GM23338 (cell line): ENCODE measurements at regions not wholly inside any gene's neighbourhood (a gene's known extent, or its start where the extent isn't known, plus 50 kb on each side); places are given as distances from the start of the nearest gene placed in this dataset.

Experiments
- ATAC-seq: fragments of 200-7000 bp; cut with Tn5 transposase; 3 replicates; pipeline ENCODE4 v1.9.1; 2020
- DNase-seq: peaks from one replicate; pipeline ENCODE4 v3.0.0-alpha.2; 2015; ENCODE audit warnings: low spot score
- H2AFZ ChIP-seq: fragments of 200-600 bp; sonication (generic); 2 replicates; pipeline ENCODE4 v1.8.0; 2016; ENCODE audit warnings: antibody characterized with exemption, mild to moderate bottlenecking, moderate library complexity
- H3F3A ChIP-seq: fragments of 200-600 bp; sonication (generic); replicated peaks from 2 replicates; pipeline ENCODE4 v1.8.0; 2017; ENCODE audit warnings: antibody characterized with exemption, mixed run types, low read depth
- H3K27ac ChIP-seq: fragments of 200-600 bp; sonication (generic); 2 replicates; pipeline ENCODE4 v1.6.1; 2016; ENCODE audit warnings: low read depth
- H3K27me3 ChIP-seq: fragments of 200-600 bp; sonication (generic); 2 replicates; pipeline ENCODE4 v1.8.0; 2016; ENCODE audit warnings: mild to moderate bottlenecking, mixed run types, moderate library complexity; ENCODE audit not compliant: insufficient read depth
- H3K36me3 ChIP-seq: fragments of 200-600 bp; sonication (generic); 2 replicates; pipeline ENCODE4 v1.8.0; 2016; ENCODE audit warnings: mild to moderate bottlenecking; ENCODE audit not compliant: insufficient read depth
- H3K4me1 ChIP-seq: fragments of 200-600 bp; sonication (generic); 2 replicates; pipeline ENCODE4 v1.8.0; 2016; ENCODE audit warnings: mild to moderate bottlenecking, moderate library complexity; ENCODE audit not compliant: insufficient read depth
- H3K4me2 ChIP-seq: fragments of 200-600 bp; sonication (generic); 2 replicates; pipeline ENCODE4 v1.7.1; 2017; ENCODE audit warnings: mixed run types
- H3K4me3 ChIP-seq: fragments of 200-600 bp; sonication (generic); 2 replicates; pipeline ENCODE4 v1.6.1; 2016; ENCODE audit warnings: mixed run types
- H3K79me2 ChIP-seq: fragments of 200-600 bp; sonication (generic); replicated peaks from 2 replicates; pipeline ENCODE4 v1.8.0; 2017; ENCODE audit warnings: mild to moderate bottlenecking; ENCODE audit not compliant: insufficient read depth
- H3K9me2 ChIP-seq: fragments of 200-600 bp; sonication (generic); 2 replicates; pipeline ENCODE4 v1.8.0; 2017; ENCODE audit not compliant: insufficient read depth
- H4K20me1 ChIP-seq: fragments of 200-600 bp; sonication (generic); replicated peaks from 2 replicates; pipeline ENCODE4 v1.8.0; 2017; ENCODE audit warnings: mild to moderate bottlenecking; ENCODE audit not compliant: insufficient read depth
- H3K27ac Mint-ChIP-seq: 2 replicates; pipeline ENCODE4 v1.8.0; 2020; ENCODE audit warnings: inconsistent platforms, mild to moderate bottlenecking, moderate library complexity, mixed read lengths
- H3K27me3 Mint-ChIP-seq: 3 replicates; pipeline ENCODE4 v1.8.0; 2022; ENCODE audit warnings: low read depth, mild to moderate bottlenecking, moderate library complexity, mixed read lengths, inconsistent platforms; ENCODE audit not compliant: insufficient read depth, poor library complexity
- H3K36me3 Mint-ChIP-seq: 3 replicates; pipeline ENCODE4 v1.8.0; 2021; ENCODE audit warnings: low read depth, mild to moderate bottlenecking, inconsistent platforms, moderate library complexity, mixed read lengths
- H3K4me1 Mint-ChIP-seq: 3 replicates; pipeline ENCODE4 v1.8.0; 2020; ENCODE audit warnings: mild to moderate bottlenecking, inconsistent platforms, mixed read lengths
- H3K4me3 Mint-ChIP-seq: 3 replicates; pipeline ENCODE4 v1.8.0; 2021; ENCODE audit warnings: moderate library complexity, mild to moderate bottlenecking, inconsistent platforms, mixed read lengths
- H3K9me3 Mint-ChIP-seq: 3 replicates; pipeline ENCODE4 v1.8.0; 2020; ENCODE audit warnings: moderate library complexity, mild to moderate bottlenecking, inconsistent platforms, mixed read lengths
- CREB1 ChIP-seq: fragments of 250-450 bp; sonication (Bioruptor Pico); IDR thresholded peaks from 2 replicates; pipeline ENCODE4 v1.5.0; 2020; ENCODE audit warnings: low read depth, mild to moderate bottlenecking, moderate library complexity
- CTCF ChIP-seq, 2 experiments: fragments of 200-600 bp in 1 of 2; sonication (generic) in 1 of 2; conservative IDR thresholded peaks; 2 replicates each; pipeline versions ENCODE4 v1.5.1 to v1.6.1; 2016 to 2017; ENCODE audit warnings: antibody characterized with exemption in 2 of 2, low read depth in 2 of 2, mild to moderate bottlenecking in 2 of 2, moderate library complexity in 1 of 2
- EZH2 ChIP-seq: fragments of 200-600 bp; sonication (generic); IDR thresholded peaks from one replicate; pipeline ENCODE4 v1.8.0; 2017; ENCODE audit warnings: antibody characterized with exemption, mild to moderate bottlenecking, low read depth; ENCODE audit not compliant: unreplicated experiment
- NANOG ChIP-seq: IDR thresholded peaks from 2 replicates; pipeline ENCODE4 v1.6.1; 2016; ENCODE audit warnings: antibody characterized with exemption, borderline replicate concordance
- POLR2AphosphoS5 ChIP-seq: IDR thresholded peaks from 2 replicates; pipeline ENCODE4 v1.6.1; 2016; ENCODE audit warnings: antibody characterized with exemption, low read depth
- STAT1 ChIP-seq: IDR thresholded peaks from one replicate; pipeline ENCODE4 v1.6.1; 2016; ENCODE audit warnings: antibody characterized with exemption; ENCODE audit not compliant: unreplicated experiment
- ZNF114 ChIP-seq: fragments of 250-450 bp; sonication (Bioruptor Pico); IDR thresholded peaks from 2 replicates; pipeline ENCODE4 v1.5.0; 2020; ENCODE audit warnings: mild to moderate bottlenecking, moderate library complexity
- ZNF331 ChIP-seq: fragments of 250-450 bp; sonication (Bioruptor Pico); IDR thresholded peaks from 2 replicates; pipeline ENCODE4 v1.5.0; 2020; ENCODE audit warnings: low read depth, mild to moderate bottlenecking, moderate library complexity
- ZNF462 ChIP-seq: fragments of 250-450 bp; sonication (Bioruptor Pico); IDR thresholded peaks from 2 replicates; pipeline ENCODE4 v1.5.0; 2020; ENCODE audit warnings: mild to moderate bottlenecking, moderate library complexity
- TF ChIP-seq, protein P1 (sequence below): IDR thresholded peaks from one replicate; pipeline ENCODE4 v1.6.1; 2018; ENCODE audit warnings: antibody characterized with exemption; ENCODE audit not compliant: unreplicated experiment

GRCh38 chr2:35504419-35504818 lies 851.2 kb upstream of the CRIM1 start:
- no peak for TF ChIP-seq EZH2
- no peak for TF ChIP-seq CREB1
- no peak for TF ChIP-seq STAT1
- TF ChIP-seq, protein P1, sequence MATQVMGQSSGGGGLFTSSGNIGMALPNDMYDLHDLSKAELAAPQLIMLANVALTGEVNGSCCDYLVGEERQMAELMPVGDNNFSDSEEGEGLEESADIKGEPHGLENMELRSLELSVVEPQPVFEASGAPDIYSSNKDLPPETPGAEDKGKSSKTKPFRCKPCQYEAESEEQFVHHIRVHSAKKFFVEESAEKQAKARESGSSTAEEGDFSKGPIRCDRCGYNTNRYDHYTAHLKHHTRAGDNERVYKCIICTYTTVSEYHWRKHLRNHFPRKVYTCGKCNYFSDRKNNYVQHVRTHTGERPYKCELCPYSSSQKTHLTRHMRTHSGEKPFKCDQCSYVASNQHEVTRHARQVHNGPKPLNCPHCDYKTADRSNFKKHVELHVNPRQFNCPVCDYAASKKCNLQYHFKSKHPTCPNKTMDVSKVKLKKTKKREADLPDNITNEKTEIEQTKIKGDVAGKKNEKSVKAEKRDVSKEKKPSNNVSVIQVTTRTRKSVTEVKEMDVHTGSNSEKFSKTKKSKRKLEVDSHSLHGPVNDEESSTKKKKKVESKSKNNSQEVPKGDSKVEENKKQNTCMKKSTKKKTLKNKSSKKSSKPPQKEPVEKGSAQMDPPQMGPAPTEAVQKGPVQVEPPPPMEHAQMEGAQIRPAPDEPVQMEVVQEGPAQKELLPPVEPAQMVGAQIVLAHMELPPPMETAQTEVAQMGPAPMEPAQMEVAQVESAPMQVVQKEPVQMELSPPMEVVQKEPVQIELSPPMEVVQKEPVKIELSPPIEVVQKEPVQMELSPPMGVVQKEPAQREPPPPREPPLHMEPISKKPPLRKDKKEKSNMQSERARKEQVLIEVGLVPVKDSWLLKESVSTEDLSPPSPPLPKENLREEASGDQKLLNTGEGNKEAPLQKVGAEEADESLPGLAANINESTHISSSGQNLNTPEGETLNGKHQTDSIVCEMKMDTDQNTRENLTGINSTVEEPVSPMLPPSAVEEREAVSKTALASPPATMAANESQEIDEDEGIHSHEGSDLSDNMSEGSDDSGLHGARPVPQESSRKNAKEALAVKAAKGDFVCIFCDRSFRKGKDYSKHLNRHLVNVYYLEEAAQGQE = no peak
- no peak for TF ChIP-seq POLR2AphosphoS5
- TF ChIP-seq ZNF114 = no peak
- no peak for TF ChIP-seq ZNF331
- TF ChIP-seq ZNF462 (CRISPR knock-in tag) = no peak
- no peak for TF ChIP-seq CTCF (conservative IDR thresholded peaks at IDR 0.05; ENCODE audit: low read depth in 2 of 2)
- TF ChIP-seq NANOG = no peak
- no peaks in the 10 kb centered on the region for H3K4me1 ChIP-seq
- H3K9me3 Mint-ChIP-seq = no peaks in the 10 kb centered on the region
- no peaks in the 10 kb centered on the region for H3F3A ChIP-seq
- no peaks in the 10 kb centered on the region for H3K9me2 ChIP-seq
- no peaks in the 10 kb centered on the region for H3K36me3 Mint-ChIP-seq
- no peaks in the 10 kb centered on the region for H4K20me1 ChIP-seq
- H3K27ac Mint-ChIP-seq = no peak overlapping the region
- H2AFZ ChIP-seq = no peak overlapping the region
- no peaks in the 10 kb centered on the region for H3K27me3 ChIP-seq
- H3K27me3 Mint-ChIP-seq = peaks cover 3% of the 10 kb centered on the region
- DNase-seq (no peak), ATAC-seq (no peak)
- H3K4me1 Mint-ChIP-seq = no peaks in the 10 kb centered on the region
- H3K4me3 ChIP-seq = no peak overlapping the region
- H3K79me2 ChIP-seq = no peaks in the 10 kb centered on the region
- no peak overlapping the region for H3K4me2 ChIP-seq
- H3K4me3 Mint-ChIP-seq = no peak overlapping the region
- H3K27ac ChIP-seq = no peak overlapping the region
- no peaks in the 10 kb centered on the region for H3K36me3 ChIP-seq
